Loucy (cell line): ENCODE measurements at regions not wholly inside any gene's neighbourhood (a gene's known extent, or its start where the extent isn't known, plus 50 kb on each side); places are given as distances from the start of the nearest gene placed in this dataset.

Experiments
- EZH2phosphoT487 ChIP-seq: fragments of 200-600 bp; IDR thresholded peaks from 2 replicates; pipeline ENCODE4 v1.6.1; 2018; ENCODE audit warnings: antibody characterized with exemption, mild to moderate bottlenecking, moderate library complexity, borderline replicate concordance
- TF ChIP-seq, protein P1 (sequence below): fragments of 200-600 bp; sonication (generic); conservative IDR thresholded peaks from 2 replicates; pipeline ENCODE4 v1.5.1; 2014; ENCODE audit warnings: mild to moderate bottlenecking, antibody characterized with exemption, low read length

- TF ChIP-seq, protein P1, sequence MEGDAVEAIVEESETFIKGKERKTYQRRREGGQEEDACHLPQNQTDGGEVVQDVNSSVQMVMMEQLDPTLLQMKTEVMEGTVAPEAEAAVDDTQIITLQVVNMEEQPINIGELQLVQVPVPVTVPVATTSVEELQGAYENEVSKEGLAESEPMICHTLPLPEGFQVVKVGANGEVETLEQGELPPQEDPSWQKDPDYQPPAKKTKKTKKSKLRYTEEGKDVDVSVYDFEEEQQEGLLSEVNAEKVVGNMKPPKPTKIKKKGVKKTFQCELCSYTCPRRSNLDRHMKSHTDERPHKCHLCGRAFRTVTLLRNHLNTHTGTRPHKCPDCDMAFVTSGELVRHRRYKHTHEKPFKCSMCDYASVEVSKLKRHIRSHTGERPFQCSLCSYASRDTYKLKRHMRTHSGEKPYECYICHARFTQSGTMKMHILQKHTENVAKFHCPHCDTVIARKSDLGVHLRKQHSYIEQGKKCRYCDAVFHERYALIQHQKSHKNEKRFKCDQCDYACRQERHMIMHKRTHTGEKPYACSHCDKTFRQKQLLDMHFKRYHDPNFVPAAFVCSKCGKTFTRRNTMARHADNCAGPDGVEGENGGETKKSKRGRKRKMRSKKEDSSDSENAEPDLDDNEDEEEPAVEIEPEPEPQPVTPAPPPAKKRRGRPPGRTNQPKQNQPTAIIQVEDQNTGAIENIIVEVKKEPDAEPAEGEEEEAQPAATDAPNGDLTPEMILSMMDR = no peak
- TF ChIP-seq EZH2phosphoT487 = no peak
These were observed 741.8 kb upstream of the MIR17HG start for GRCh38 chr13:90605664-90606063.
